Natural killer cell treated with Interleukin-12 subunit alpha and Interleukin-12 subunit beta and Interleukin-15 and Interleukin-18, amount 100 ng/mL, for 72 hours (primary cell): ENCODE measurements at regions not wholly inside any gene's neighbourhood (a gene's known extent, or its start where the extent isn't known, plus 50 kb on each side); places are given as distances from the start of the nearest gene placed in this dataset.
"Not testable (repeated sequence)": the region's sequence is repeated elsewhere in the genome, so short reads cannot be mapped to it uniquely, and the experiment has no call there.

Source experiments
- ATAC-seq, 2 donors: fragments of 150-1000 bp; cut with Tn5 transposase in 1 of 2; sonication (Bioruptor Pico), chemical (Tn5 transposase) in 1 of 2; 2 replicates each; pipeline ENCODE4 v1.10.0; 2021
- DNase-seq: peaks from one replicate; pipeline ENCODE4 v3.0.0; 2022; ENCODE audit warnings: low spot score
- H3K27ac Mint-ChIP-seq, 2 donors: 1 replicate in 1 of 2; 2 replicates in 1 of 2; pipeline ENCODE4 v1.8.0; 2022; ENCODE audit warnings: mixed read lengths in 2 of 2, mild to moderate bottlenecking in 1 of 2, moderate library complexity in 1 of 2
- H3K27me3 Mint-ChIP-seq, 2 donors: 1 replicate in 1 of 2; 2 replicates in 1 of 2; pipeline ENCODE4 v1.8.0; 2022; ENCODE audit warnings: mixed read lengths in 2 of 2
- H3K36me3 Mint-ChIP-seq: one replicate; pipeline ENCODE4 v1.8.0; 2022; ENCODE audit warnings: mixed read lengths
- H3K4me1 Mint-ChIP-seq, 2 donors: 1 replicate in 1 of 2; 2 replicates in 1 of 2; pipeline ENCODE4 v1.8.0; 2022; ENCODE audit warnings: low read depth in 2 of 2, mixed read lengths in 2 of 2, mild to moderate bottlenecking in 1 of 2
- H3K4me3 Mint-ChIP-seq: one replicate; pipeline ENCODE4 v1.8.0; 2022; ENCODE audit warnings: mixed read lengths
- H3K9me3 Mint-ChIP-seq: 2 replicates; pipeline ENCODE4 v1.8.0; 2022; ENCODE audit warnings: mixed read lengths

GRCh38 chr3:35275768-35276167, 363.6 kb upstream of the ARPP21 start:
- ATAC-seq (no peak), DNase-seq (no peak)
- peaks cover 10% of the 10 kb centered on the region for H3K36me3 Mint-ChIP-seq
- peaks cover 24% of the 10 kb centered on the region for H3K9me3 Mint-ChIP-seq
- H3K4me1 Mint-ChIP-seq, result no peaks in the 10 kb centered on the region
- H3K27me3 Mint-ChIP-seq, result no peaks in the 10 kb centered on the region
- H3K4me3 Mint-ChIP-seq, result no peak overlapping the region
- H3K27ac Mint-ChIP-seq, result no peak overlapping the region

GRCh38 chr3:35276568-35276967, 362.8 kb upstream of the ARPP21 start:
- Mint-ChIP-seq H3K27me3 (no peaks in the 10 kb centered on the region), H3K4me1 (no peaks in the 10 kb centered on the region), H3K4me3 (no peak overlapping the region), H3K27ac (no peak overlapping the region), H3K9me3 (peaks cover 29% of the 10 kb centered on the region), H3K36me3 (peaks cover 10% of the 10 kb centered on the region)
- DNase-seq (no peak), ATAC-seq (no peak)

GRCh38 chr3:35291471-35292236, 347.7 kb upstream of the ARPP21 start:
- H3K4me3 Mint-ChIP-seq, result no peak overlapping the region
- H3K27me3 Mint-ChIP-seq, result no peaks in the 10 kb centered on the region
- peaks cover 13% of the 10 kb centered on the region for H3K9me3 Mint-ChIP-seq
- no peak overlapping the region for H3K27ac Mint-ChIP-seq
- peaks cover 4% of the 10 kb centered on the region for H3K36me3 Mint-ChIP-seq
- ATAC-seq, result no peak
- no peaks in the 10 kb centered on the region for H3K4me1 Mint-ChIP-seq
- DNase-seq, result no peak

GRCh38 chr3:35292568-35292967, 346.8 kb upstream of the ARPP21 start:
- Mint-ChIP-seq H3K27me3 (no peaks in the 10 kb centered on the region), H3K9me3 (peaks cover 13% of the 10 kb centered on the region), H3K4me1 (no peaks in the 10 kb centered on the region), H3K36me3 (peaks cover 4% of the 10 kb centered on the region), H3K27ac (no peak overlapping the region), H3K4me3 (no peak overlapping the region)
- DNase-seq, result no peak
- no peak for ATAC-seq

GRCh38 chr3:35295906-35296305, 343.4 kb upstream of the ARPP21 start:
- Mint-ChIP-seq H3K4me3 (no peak overlapping the region), H3K27ac (no peak overlapping the region), H3K4me1 (no peaks in the 10 kb centered on the region), H3K27me3 (no peaks in the 10 kb centered on the region), H3K36me3 (no peaks in the 10 kb centered on the region), H3K9me3 (peaks cover 12% of the 10 kb centered on the region)
- DNase-seq (no peak), ATAC-seq (no peak)

GRCh38 chr3:35296533-35296932, 342.8 kb upstream of the ARPP21 start:
- Mint-ChIP-seq H3K9me3 (peaks cover 13% of the 10 kb centered on the region), H3K27me3 (no peaks in the 10 kb centered on the region), H3K4me1 (no peaks in the 10 kb centered on the region), H3K4me3 (no peak overlapping the region), H3K27ac (no peak overlapping the region), H3K36me3 (no peaks in the 10 kb centered on the region)
- no peak for ATAC-seq
- no peak for DNase-seq

- not testable (repeated sequence) for ATAC-seq, H3K4me3 Mint-ChIP-seq, H3K36me3 Mint-ChIP-seq, H3K4me1 Mint-ChIP-seq, DNase-seq, H3K27me3 Mint-ChIP-seq, H3K27ac Mint-ChIP-seq
- H3K9me3 Mint-ChIP-seq, result peaks cover 15% of the 10 kb centered on the region
Observed at GRCh38 chr3:35296944-35297343, 342.4 kb upstream of the ARPP21 start.

- no peaks in the 10 kb centered on the region for H3K4me1 Mint-ChIP-seq
- H3K27me3 Mint-ChIP-seq, result no peaks in the 10 kb centered on the region
- DNase-seq, result no peak
- peaks cover 9% of the 10 kb centered on the region for H3K9me3 Mint-ChIP-seq
- no peak overlapping the region for H3K27ac Mint-ChIP-seq
- no peak overlapping the region for H3K4me3 Mint-ChIP-seq
- ATAC-seq, result no peak
- H3K36me3 Mint-ChIP-seq, result no peaks in the 10 kb centered on the region
Observed at GRCh38 chr3:35305406-35305805, 333.9 kb upstream of the ARPP21 start.

- Mint-ChIP-seq H3K36me3 (no peaks in the 10 kb centered on the region), H3K27me3 (no peaks in the 10 kb centered on the region), H3K9me3 (peaks cover 3% of the 10 kb centered on the region), H3K27ac (no peak overlapping the region), H3K4me1 (no peaks in the 10 kb centered on the region), H3K4me3 (no peak overlapping the region)
- no peak for ATAC-seq
- no peak for DNase-seq
Observed at GRCh38 chr3:35307296-35307695, 332.0 kb upstream of the ARPP21 start.

- H3K9me3 Mint-ChIP-seq, H3K27me3 Mint-ChIP-seq, H3K4me1 Mint-ChIP-seq, ATAC-seq, H3K4me3 Mint-ChIP-seq, DNase-seq, H3K27ac Mint-ChIP-seq, H3K36me3 Mint-ChIP-seq: not testable (repeated sequence)
Observed at GRCh38 chr3:35316841-35317240, 322.5 kb upstream of the ARPP21 start.

- no peak overlapping the region for H3K27ac Mint-ChIP-seq
- no peaks in the 10 kb centered on the region for H3K4me1 Mint-ChIP-seq
- H3K9me3 Mint-ChIP-seq, result peaks cover 4% of the 10 kb centered on the region
- ATAC-seq (no peak), DNase-seq (no peak)
- H3K4me3 Mint-ChIP-seq, result no peak overlapping the region
- no peaks in the 10 kb centered on the region for H3K36me3 Mint-ChIP-seq
- H3K27me3 Mint-ChIP-seq, result no peaks in the 10 kb centered on the region
Observed at GRCh38 chr3:35320646-35321407, 318.5 kb upstream of the ARPP21 start.

GRCh38 chr3:35322070-35322469, 317.3 kb upstream of the ARPP21 start:
- no peaks in the 10 kb centered on the region for H3K4me1 Mint-ChIP-seq
- H3K27ac Mint-ChIP-seq, result no peak overlapping the region
- no peaks in the 10 kb centered on the region for H3K27me3 Mint-ChIP-seq
- no peak overlapping the region for H3K4me3 Mint-ChIP-seq
- no peak for DNase-seq
- H3K36me3 Mint-ChIP-seq, result no peaks in the 10 kb centered on the region
- ATAC-seq, result no peak
- peaks cover 8% of the 10 kb centered on the region for H3K9me3 Mint-ChIP-seq

GRCh38 chr3:35335703-35336102, 303.6 kb upstream of the ARPP21 start:
- H3K4me1 Mint-ChIP-seq, result no peaks in the 10 kb centered on the region
- no peaks in the 10 kb centered on the region for H3K36me3 Mint-ChIP-seq
- H3K4me3 Mint-ChIP-seq, result no peak overlapping the region
- H3K9me3 Mint-ChIP-seq, result peaks cover 8% of the 10 kb centered on the region
- ATAC-seq (no peak), DNase-seq (no peak)
- no peaks in the 10 kb centered on the region for H3K27me3 Mint-ChIP-seq
- no peak overlapping the region for H3K27ac Mint-ChIP-seq

- peaks cover 13% of the 10 kb centered on the region for H3K9me3 Mint-ChIP-seq
- DNase-seq (no peak), ATAC-seq (no peak)
- no peak overlapping the region for H3K4me3 Mint-ChIP-seq
- peaks cover 5% of the 10 kb centered on the region for H3K36me3 Mint-ChIP-seq
- H3K27ac Mint-ChIP-seq, result no peak overlapping the region
- H3K4me1 Mint-ChIP-seq, result no peaks in the 10 kb centered on the region
- no peaks in the 10 kb centered on the region for H3K27me3 Mint-ChIP-seq
Observed at GRCh38 chr3:35336601-35337000, 302.7 kb upstream of the ARPP21 start.
